Chondrocyte (in vitro differentiated cells): ENCODE measurements at regions not wholly inside any gene's neighbourhood (a gene's known extent, or its start where the extent isn't known, plus 50 kb on each side); places are given as distances from the start of the nearest gene placed in this dataset.
"Not testable (repeated sequence)": the region's sequence is repeated elsewhere in the genome, so short reads cannot be mapped to it uniquely, and the experiment has no call there.

ENCODE experiments used
- DNase-seq: peaks from one replicate; pipeline ENCODE4 v3.0.0; 2021; ENCODE audit warnings: mixed read lengths, low spot score
- H3K27ac Mint-ChIP-seq: one replicate; pipeline ENCODE4 v1.8.0; 2021; ENCODE audit warnings: mild to moderate bottlenecking, moderate library complexity, mixed read lengths; ENCODE audit not compliant: unreplicated experiment
- H3K27me3 Mint-ChIP-seq: 2 replicates; pipeline ENCODE4 v1.8.0; 2021; ENCODE audit warnings: low read depth, mixed read lengths
- H3K36me3 Mint-ChIP-seq: 2 replicates; pipeline ENCODE4 v1.8.0; 2021; ENCODE audit warnings: low read depth, mixed read lengths
- H3K4me1 Mint-ChIP-seq: 2 replicates; pipeline ENCODE4 v1.8.0; 2021; ENCODE audit warnings: low read depth, mild to moderate bottlenecking, mixed read lengths
- H3K4me3 Mint-ChIP-seq: one replicate; pipeline ENCODE4 v1.8.0; 2021; ENCODE audit warnings: mild to moderate bottlenecking, moderate library complexity, mixed read lengths; ENCODE audit not compliant: unreplicated experiment
- H3K9me3 Mint-ChIP-seq: 2 replicates; pipeline ENCODE4 v1.8.0; 2021; ENCODE audit warnings: low read depth, mixed read lengths
- CTCF ChIP-seq: fragments of 200-600 bp; sonication (generic); IDR thresholded peaks from 2 replicates; pipeline ENCODE4 v1.5.0; 2021; ENCODE audit warnings: antibody characterized with exemption, mild to moderate bottlenecking, moderate library complexity

GRCh38 chr1:161420763-161421455 lies 53.2 kb upstream of the CFAP126 start:
- H3K4me3 Mint-ChIP-seq, result peak overlapping the region; percentile 71
- H3K36me3 Mint-ChIP-seq, result no peaks in the 10 kb centered on the region
- H3K4me1 Mint-ChIP-seq, result peaks cover 15% of the 10 kb centered on the region
- H3K9me3 Mint-ChIP-seq, result no peaks in the 10 kb centered on the region
- no peak for TF ChIP-seq CTCF
- no peak overlapping the region for H3K27ac Mint-ChIP-seq
- H3K27me3 Mint-ChIP-seq, result peaks cover 3% of the 10 kb centered on the region
- DNase-seq, result no peak

DNA sequence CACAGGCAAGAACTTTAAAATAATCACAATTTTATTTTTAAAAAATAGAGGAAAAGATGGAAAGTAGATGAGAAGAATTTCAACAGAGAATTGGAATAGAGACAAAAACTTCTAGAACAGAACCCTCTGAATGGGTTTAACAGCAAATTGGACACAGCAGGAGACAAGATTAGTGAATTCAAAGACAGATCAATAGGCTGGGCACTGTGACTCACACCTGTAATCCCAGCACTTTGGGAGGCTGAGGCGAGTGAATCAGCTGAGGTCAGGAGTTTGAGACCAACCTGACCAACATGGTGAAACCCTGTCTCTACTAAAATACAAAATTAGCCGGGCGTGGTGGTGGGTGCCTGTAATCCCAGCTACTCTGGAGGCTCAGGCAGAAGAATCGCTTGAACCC lies 49.9 kb upstream of the CFAP126 start:
- not testable (repeated sequence) for DNase-seq, H3K36me3 Mint-ChIP-seq, H3K27ac Mint-ChIP-seq, H3K9me3 Mint-ChIP-seq, H3K4me3 Mint-ChIP-seq, H3K27me3 Mint-ChIP-seq
- H3K4me1 Mint-ChIP-seq, result peaks cover 15% of the 10 kb centered on the region
